Endothelial cell (in vitro differentiated cells): ENCODE measurements at regions not wholly inside any gene's neighbourhood (a gene's known extent, or its start where the extent isn't known, plus 50 kb on each side); places are given as distances from the start of the nearest gene placed in this dataset.

Experiments
- DNase-seq: peaks from one replicate; pipeline ENCODE4 v3.0.0; 2021; ENCODE audit warnings: low spot score
- H3K27ac Mint-ChIP-seq: one replicate; pipeline ENCODE4 v1.8.0; 2021; ENCODE audit warnings: mixed read lengths, inconsistent platforms; ENCODE audit not compliant: unreplicated experiment
- H3K27me3 Mint-ChIP-seq: one replicate; pipeline ENCODE4 v1.8.0; 2021; ENCODE audit warnings: mild to moderate bottlenecking, moderate library complexity, mixed read lengths, inconsistent platforms; ENCODE audit not compliant: unreplicated experiment
- H3K36me3 Mint-ChIP-seq: one replicate; pipeline ENCODE4 v1.8.0; 2021; ENCODE audit warnings: mild to moderate bottlenecking, low read depth, mixed read lengths, inconsistent platforms; ENCODE audit not compliant: unreplicated experiment
- H3K4me1 Mint-ChIP-seq: one replicate; pipeline ENCODE4 v1.8.0; 2021; ENCODE audit warnings: mild to moderate bottlenecking, mixed read lengths, inconsistent platforms; ENCODE audit not compliant: unreplicated experiment
- H3K4me3 Mint-ChIP-seq: one replicate; pipeline ENCODE4 v1.8.0; 2021; ENCODE audit warnings: mild to moderate bottlenecking, mixed read lengths, inconsistent platforms; ENCODE audit not compliant: unreplicated experiment
- H3K9me3 Mint-ChIP-seq: one replicate; pipeline ENCODE4 v1.8.0; 2021; ENCODE audit warnings: mixed read lengths, inconsistent platforms; ENCODE audit not compliant: unreplicated experiment
- TF ChIP-seq, protein P1 (sequence below): fragments of 200-600 bp; sonication (generic); IDR thresholded peaks from one replicate; pipeline ENCODE4 v1.5.0; 2021; ENCODE audit warnings: antibody characterized with exemption; ENCODE audit not compliant: unreplicated experiment

DNA sequence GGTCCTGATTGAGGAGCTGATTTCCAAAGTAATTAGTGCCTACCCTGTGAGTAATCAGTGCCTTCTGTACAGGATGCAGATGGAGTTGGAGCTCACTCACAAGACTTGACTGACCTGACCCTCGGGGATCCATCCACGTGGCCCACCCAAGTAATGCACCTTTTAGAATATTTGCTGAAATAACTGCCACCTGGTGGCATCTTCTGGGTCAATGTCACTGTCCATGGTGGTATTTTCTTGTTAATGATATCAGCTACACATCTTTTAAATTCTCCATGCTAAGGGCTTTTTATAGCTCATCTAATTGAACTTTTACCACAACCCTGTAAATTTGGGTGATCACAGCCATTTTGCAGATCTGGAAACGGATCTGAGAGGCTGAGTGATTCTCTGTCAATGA, 74.3 kb upstream of the ANKRD34C start:
- Mint-ChIP-seq H3K4me3 (no peak overlapping the region), H3K4me1 (peaks cover 2% of the 10 kb centered on the region), H3K27me3 (no peaks in the 10 kb centered on the region), H3K36me3 (no peaks in the 10 kb centered on the region), H3K27ac (no peak overlapping the region), H3K9me3 (no peaks in the 10 kb centered on the region)
- no peak for DNase-seq
- TF ChIP-seq, protein P1, sequence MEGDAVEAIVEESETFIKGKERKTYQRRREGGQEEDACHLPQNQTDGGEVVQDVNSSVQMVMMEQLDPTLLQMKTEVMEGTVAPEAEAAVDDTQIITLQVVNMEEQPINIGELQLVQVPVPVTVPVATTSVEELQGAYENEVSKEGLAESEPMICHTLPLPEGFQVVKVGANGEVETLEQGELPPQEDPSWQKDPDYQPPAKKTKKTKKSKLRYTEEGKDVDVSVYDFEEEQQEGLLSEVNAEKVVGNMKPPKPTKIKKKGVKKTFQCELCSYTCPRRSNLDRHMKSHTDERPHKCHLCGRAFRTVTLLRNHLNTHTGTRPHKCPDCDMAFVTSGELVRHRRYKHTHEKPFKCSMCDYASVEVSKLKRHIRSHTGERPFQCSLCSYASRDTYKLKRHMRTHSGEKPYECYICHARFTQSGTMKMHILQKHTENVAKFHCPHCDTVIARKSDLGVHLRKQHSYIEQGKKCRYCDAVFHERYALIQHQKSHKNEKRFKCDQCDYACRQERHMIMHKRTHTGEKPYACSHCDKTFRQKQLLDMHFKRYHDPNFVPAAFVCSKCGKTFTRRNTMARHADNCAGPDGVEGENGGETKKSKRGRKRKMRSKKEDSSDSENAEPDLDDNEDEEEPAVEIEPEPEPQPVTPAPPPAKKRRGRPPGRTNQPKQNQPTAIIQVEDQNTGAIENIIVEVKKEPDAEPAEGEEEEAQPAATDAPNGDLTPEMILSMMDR, result no peak

DNA sequence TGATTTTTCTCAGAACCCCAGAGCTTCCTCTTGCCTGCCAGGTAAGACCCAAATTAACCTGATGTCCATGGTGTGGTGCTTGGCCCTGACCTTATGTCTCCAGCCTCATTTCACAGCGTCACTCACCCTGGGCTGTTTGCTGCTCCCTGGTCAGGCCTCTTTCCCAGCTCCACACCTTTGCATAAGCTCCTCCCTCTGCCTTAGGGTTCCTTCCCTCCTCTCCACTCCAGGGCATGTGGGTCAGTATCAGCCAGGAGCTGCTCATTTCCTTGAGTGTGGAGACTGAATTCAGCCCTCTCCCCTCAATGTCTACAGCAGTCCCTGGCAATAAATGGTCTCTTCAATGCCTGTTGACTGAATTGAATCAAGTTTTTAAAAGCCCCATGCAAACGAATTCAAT, 75.6 kb upstream of the ANKRD34C start:
- H3K27ac Mint-ChIP-seq, result no peak overlapping the region
- no peaks in the 10 kb centered on the region for H3K9me3 Mint-ChIP-seq
- no peaks in the 10 kb centered on the region for H3K27me3 Mint-ChIP-seq
- H3K4me1 Mint-ChIP-seq, result peaks cover 2% of the 10 kb centered on the region
- TF ChIP-seq, protein P1, result no peak
- H3K36me3 Mint-ChIP-seq, result no peaks in the 10 kb centered on the region
- H3K4me3 Mint-ChIP-seq, result no peak overlapping the region
- no peak for DNase-seq

DNA sequence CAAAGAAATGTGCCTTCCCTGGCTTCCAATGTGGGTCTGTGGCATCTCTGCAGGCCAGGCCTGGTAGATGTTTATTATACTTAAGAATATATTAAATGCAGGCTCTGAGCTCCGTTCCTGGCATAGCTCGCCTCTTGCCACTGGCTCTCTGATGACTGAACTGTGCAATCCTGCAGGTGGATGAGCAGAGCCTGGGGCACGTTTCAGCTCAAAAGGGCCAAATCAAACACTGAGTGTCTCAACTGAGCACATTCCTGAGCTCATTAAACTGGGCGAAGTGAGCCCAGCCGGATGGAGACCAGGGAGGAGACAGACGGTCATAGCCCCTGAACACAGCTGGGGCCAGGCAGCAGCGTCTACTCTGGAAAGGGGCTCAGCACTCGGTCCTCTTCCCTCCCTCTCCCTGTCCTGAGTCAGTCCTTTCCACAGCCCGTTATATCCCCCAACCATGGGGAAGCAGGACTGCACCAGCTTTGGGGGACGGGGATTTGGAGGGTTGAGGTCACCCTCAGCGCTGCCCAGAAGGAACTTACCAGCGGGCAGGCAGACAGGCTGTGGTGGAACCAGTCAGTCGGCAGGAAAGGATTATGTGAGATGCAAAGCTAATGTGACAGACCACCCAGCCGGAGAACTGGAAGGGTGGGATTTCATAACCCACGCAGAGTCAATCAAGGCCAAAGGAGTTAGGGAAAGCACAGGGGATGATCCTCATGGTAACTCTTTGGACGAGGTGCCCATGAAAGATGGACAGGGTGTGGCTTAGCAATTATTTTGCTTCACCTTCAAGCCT, 77.4 kb upstream of the ANKRD34C start:
- no peaks in the 10 kb centered on the region for H3K36me3 Mint-ChIP-seq
- DNase-seq, result no peak
- H3K9me3 Mint-ChIP-seq, result no peaks in the 10 kb centered on the region
- H3K27me3 Mint-ChIP-seq, result no peaks in the 10 kb centered on the region
- TF ChIP-seq, protein P1, result no peak
- H3K4me1 Mint-ChIP-seq, result peaks cover 2% of the 10 kb centered on the region
- no peak overlapping the region for H3K4me3 Mint-ChIP-seq
- no peak overlapping the region for H3K27ac Mint-ChIP-seq

DNA sequence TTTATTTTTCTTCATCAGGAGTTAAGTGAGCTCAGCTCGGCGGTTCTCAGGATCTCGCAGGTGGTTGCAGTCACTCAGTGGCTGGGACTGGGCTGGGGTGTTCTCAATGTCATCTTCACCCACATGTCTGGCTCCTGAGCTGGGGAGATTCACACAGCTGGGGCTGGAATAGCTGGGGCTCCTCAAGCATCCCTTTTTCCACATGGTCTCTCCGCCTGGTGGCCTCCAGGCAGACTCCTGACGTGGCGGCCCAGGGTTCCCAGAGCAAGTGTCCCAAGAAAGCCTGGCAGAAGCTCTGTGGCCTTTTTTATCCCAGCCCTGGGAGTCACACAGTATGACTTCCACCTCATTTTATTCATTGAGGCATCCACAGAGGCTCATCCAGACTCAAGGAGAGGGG, 84.1 kb upstream of the ANKRD34C start:
- Mint-ChIP-seq H3K4me1 (no peaks in the 10 kb centered on the region), H3K4me3 (no peak overlapping the region), H3K27ac (no peak overlapping the region), H3K27me3 (peaks cover 2% of the 10 kb centered on the region), H3K36me3 (no peaks in the 10 kb centered on the region), H3K9me3 (no peaks in the 10 kb centered on the region)
- TF ChIP-seq, protein P1, result no peak
- no peak for DNase-seq

DNA sequence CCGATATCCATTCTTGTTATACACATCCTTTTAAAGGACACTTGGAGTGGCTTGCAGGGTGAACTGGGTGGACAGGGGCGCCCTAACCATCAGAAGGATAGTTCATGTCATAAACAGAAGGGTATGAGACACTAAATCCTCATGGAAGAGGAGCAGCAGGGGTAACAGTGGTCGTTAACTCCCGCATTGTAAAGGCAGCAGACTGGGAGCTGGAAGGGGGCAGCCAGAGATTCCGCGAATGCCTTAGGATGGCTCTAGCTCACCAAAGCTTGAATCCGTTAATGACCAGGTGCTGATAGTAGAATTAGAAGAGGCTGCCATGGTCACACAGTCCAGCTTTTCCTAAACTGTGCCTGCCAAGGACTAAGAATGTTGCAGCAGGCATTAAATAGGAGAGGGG, 85.2 kb upstream of the ANKRD34C start:
- H3K36me3 Mint-ChIP-seq, result no peaks in the 10 kb centered on the region
- DNase-seq, result no peak
- H3K4me1 Mint-ChIP-seq, result no peaks in the 10 kb centered on the region
- H3K4me3 Mint-ChIP-seq, result no peak overlapping the region
- TF ChIP-seq, protein P1, result no peak
- H3K9me3 Mint-ChIP-seq, result no peaks in the 10 kb centered on the region
- peaks cover 2% of the 10 kb centered on the region for H3K27me3 Mint-ChIP-seq
- no peak overlapping the region for H3K27ac Mint-ChIP-seq
